ENCODE measurements at regions not wholly inside any gene's neighbourhood (a gene's known extent, or its start where the extent isn't known, plus 50 kb on each side); places are given as distances from the start of the nearest gene placed in this dataset.

DNA sequence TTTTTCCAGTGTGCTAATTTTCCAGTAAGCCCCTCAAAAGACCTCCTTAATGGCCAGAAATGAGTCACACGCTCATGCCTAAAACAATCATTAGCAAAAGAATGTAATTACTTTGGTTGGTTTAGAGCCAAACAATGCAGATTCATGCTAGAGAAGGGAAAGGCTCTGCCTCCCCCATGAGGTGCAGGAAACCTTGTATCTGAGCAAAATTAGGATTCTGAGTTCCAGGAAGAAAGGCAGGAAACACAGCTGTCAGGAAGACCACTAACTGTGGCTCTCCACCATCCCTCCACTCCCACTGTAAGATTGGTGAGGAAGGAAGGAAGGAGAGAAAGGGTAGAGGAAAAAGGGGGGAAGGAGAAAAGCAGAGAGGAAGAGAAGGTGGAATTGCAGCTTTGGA is 104.9 kb upstream of the DHX15 start:
- TF ChIP-seq EP300 (IDR thresholded peaks at IDR 0.05) (no peak), POLR2A (IDR thresholded peaks at IDR 0.05) (no peak)
- TF ChIP-seq, protein P1, sequence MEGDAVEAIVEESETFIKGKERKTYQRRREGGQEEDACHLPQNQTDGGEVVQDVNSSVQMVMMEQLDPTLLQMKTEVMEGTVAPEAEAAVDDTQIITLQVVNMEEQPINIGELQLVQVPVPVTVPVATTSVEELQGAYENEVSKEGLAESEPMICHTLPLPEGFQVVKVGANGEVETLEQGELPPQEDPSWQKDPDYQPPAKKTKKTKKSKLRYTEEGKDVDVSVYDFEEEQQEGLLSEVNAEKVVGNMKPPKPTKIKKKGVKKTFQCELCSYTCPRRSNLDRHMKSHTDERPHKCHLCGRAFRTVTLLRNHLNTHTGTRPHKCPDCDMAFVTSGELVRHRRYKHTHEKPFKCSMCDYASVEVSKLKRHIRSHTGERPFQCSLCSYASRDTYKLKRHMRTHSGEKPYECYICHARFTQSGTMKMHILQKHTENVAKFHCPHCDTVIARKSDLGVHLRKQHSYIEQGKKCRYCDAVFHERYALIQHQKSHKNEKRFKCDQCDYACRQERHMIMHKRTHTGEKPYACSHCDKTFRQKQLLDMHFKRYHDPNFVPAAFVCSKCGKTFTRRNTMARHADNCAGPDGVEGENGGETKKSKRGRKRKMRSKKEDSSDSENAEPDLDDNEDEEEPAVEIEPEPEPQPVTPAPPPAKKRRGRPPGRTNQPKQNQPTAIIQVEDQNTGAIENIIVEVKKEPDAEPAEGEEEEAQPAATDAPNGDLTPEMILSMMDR (IDR thresholded peaks at IDR 0.05): no peak
